SK-N-SH treated with all-trans-retinoic acid at 6 μM for 48 hours (cell line): ENCODE measurements at regions not wholly inside any gene's neighbourhood (a gene's known extent, or its start where the extent isn't known, plus 50 kb on each side); places are given as distances from the start of the nearest gene placed in this dataset.

ENCODE experiments used
- ATAC-seq: fragments of 200-7000 bp; cut with Tn5 transposase; 3 replicates; pipeline ENCODE4 v1.9.1; 2020; ENCODE audit warnings: mild to moderate bottlenecking, moderate library complexity
- ARNTL ChIP-seq: fragments of 450-650 bp; formaldehyde crosslinking; IDR thresholded peaks from 2 replicates; pipeline ENCODE4 v1.5.0; 2020; ENCODE audit warnings: low read depth, mild to moderate bottlenecking, moderate library complexity, borderline replicate concordance
- BACH2 ChIP-seq: fragments of 250-450 bp; sonication (Bioruptor Pico); IDR thresholded peaks from 2 replicates; pipeline ENCODE4 v1.9.0; 2021; ENCODE audit warnings: mild to moderate bottlenecking, borderline replicate concordance
- CSDC2 ChIP-seq: fragments of 250-450 bp; sonication (Bioruptor Pico); IDR thresholded peaks from 2 replicates; pipeline ENCODE4 v1.5.0; 2020; ENCODE audit warnings: mild to moderate bottlenecking, moderate library complexity
- CSRNP3 ChIP-seq: fragments of 250-450 bp; sonication (Bioruptor Pico); IDR thresholded peaks from 2 replicates; pipeline ENCODE4 v1.5.1; 2021; ENCODE audit warnings: mild to moderate bottlenecking, moderate library complexity
- ESRRG ChIP-seq: fragments of 250-450 bp; sonication (Bioruptor Pico); IDR thresholded peaks from 2 replicates; pipeline ENCODE4 v1.6.1; 2021; ENCODE audit warnings: mild to moderate bottlenecking
- GLIS3 ChIP-seq: fragments of 250-450 bp; sonication (Bioruptor Pico); IDR thresholded peaks from 2 replicates; pipeline ENCODE4 v1.5.0; 2020; ENCODE audit warnings: mild to moderate bottlenecking, moderate library complexity
- ISL1 ChIP-seq: fragments of 250-450 bp; sonication (Bioruptor Pico); IDR thresholded peaks from 2 replicates; pipeline ENCODE4 v2.1.2; 2022; ENCODE audit warnings: mild to moderate bottlenecking, moderate library complexity
- OSR1 ChIP-seq: fragments of 250-450 bp; sonication (Bioruptor Pico); IDR thresholded peaks from 2 replicates; pipeline ENCODE4 v1.8.0; 2022; ENCODE audit warnings: moderate library complexity, mild to moderate bottlenecking, inconsistent platforms
- PATZ1 ChIP-seq: fragments of 250-450 bp; sonication (Bioruptor Pico); IDR thresholded peaks from 2 replicates; pipeline ENCODE4 v1.8.0; 2020; ENCODE audit warnings: mild to moderate bottlenecking, moderate library complexity, borderline replicate concordance
- POU6F1 ChIP-seq: fragments of 250-450 bp; sonication (Bioruptor Pico); IDR thresholded peaks from 2 replicates; pipeline ENCODE4 v1.8.0; 2021; ENCODE audit warnings: low read depth, mild to moderate bottlenecking, moderate library complexity, borderline replicate concordance
- RARB ChIP-seq: fragments of 250-450 bp; sonication (Bioruptor Pico); IDR thresholded peaks from 2 replicates; pipeline ENCODE4 v1.8.0; 2021; ENCODE audit warnings: mild to moderate bottlenecking, moderate library complexity
- SNAI2 ChIP-seq: fragments of 250-450 bp; sonication (Bioruptor Pico); IDR thresholded peaks from 2 replicates; pipeline ENCODE4 v1.5.0; 2020; ENCODE audit warnings: mild to moderate bottlenecking, moderate library complexity
- TCF4 ChIP-seq: fragments of 250-450 bp; sonication (Bioruptor Pico); IDR thresholded peaks from 2 replicates; pipeline ENCODE4 v1.8.0; 2021; ENCODE audit warnings: mild to moderate bottlenecking, moderate library complexity, borderline replicate concordance
- TOX ChIP-seq: fragments of 250-450 bp; sonication (Bioruptor Pico); IDR thresholded peaks from 2 replicates; pipeline ENCODE4 v1.8.0; 2021; ENCODE audit warnings: mild to moderate bottlenecking, moderate library complexity, borderline replicate concordance
- TSHZ2 ChIP-seq: fragments of 250-450 bp; sonication (Bioruptor Pico); IDR thresholded peaks from 2 replicates; pipeline ENCODE4 v1.5.0; 2020; ENCODE audit warnings: mild to moderate bottlenecking, moderate library complexity
- ZC3H10 ChIP-seq: fragments of 250-450 bp; sonication (Bioruptor Pico); IDR thresholded peaks from 2 replicates; pipeline ENCODE4 v1.5.1; 2021; ENCODE audit warnings: mild to moderate bottlenecking, moderate library complexity
- ZFP3 ChIP-seq: fragments of 250-450 bp; sonication (Bioruptor Pico); IDR thresholded peaks from 2 replicates; pipeline ENCODE4 v1.5.0; 2020; ENCODE audit warnings: mild to moderate bottlenecking, moderate library complexity
- ZFP30 ChIP-seq: fragments of 450-650 bp; formaldehyde crosslinking; IDR thresholded peaks from 2 replicates; pipeline ENCODE4 v1.5.0; 2022; ENCODE audit warnings: mild to moderate bottlenecking, moderate library complexity
- ZNF565 ChIP-seq: fragments of 450-650 bp; formaldehyde crosslinking; conservative IDR thresholded peaks from 2 replicates; pipeline ENCODE4 v1.5.0; 2020; ENCODE audit warnings: low read depth, mild to moderate bottlenecking, moderate library complexity
- ZNF70 ChIP-seq: fragments of 450-650 bp; formaldehyde crosslinking; IDR thresholded peaks from 2 replicates; pipeline ENCODE4 v1.5.0; 2020; ENCODE audit warnings: mild to moderate bottlenecking, moderate library complexity

- TF ChIP-seq BACH2 (CRISPR knock-in tag) (no peak), OSR1 (CRISPR knock-in tag) (no peak), SNAI2 (CRISPR knock-in tag) (no peak), ZC3H10 (CRISPR knock-in tag) (no peak), ARNTL (no peak), ISL1 (CRISPR knock-in tag) (no peak), POU6F1 (no peak), ZNF70 (CRISPR knock-in tag) (no peak), CSDC2 (CRISPR knock-in tag) (no peak), GLIS3 (CRISPR knock-in tag) (no peak), RARB (CRISPR knock-in tag) (no peak), ZNF565 (CRISPR knock-in tag) (no peak), TCF4 (no peak), ZFP30 (no peak), ZFP3 (no peak)
- ATAC-seq: no peak
These were observed 56.9 kb upstream of the SHH start for GRCh38 chr7:155868955-155869783.

GRCh38 chr7:155867734-155868400, 55.6 kb upstream of the SHH start:
- TF ChIP-seq PATZ1 (no peak), ARNTL (no peak), OSR1 (CRISPR knock-in tag) (no peak), ZC3H10 (CRISPR knock-in tag) (no peak), ZNF565 (CRISPR knock-in tag) (no peak), ZNF70 (CRISPR knock-in tag) (no peak), SNAI2 (CRISPR knock-in tag) (no peak)
- no peak for ATAC-seq

- ATAC-seq: no peak
- TF ChIP-seq ISL1 (CRISPR knock-in tag): no peak
- no peak for TF ChIP-seq TSHZ2 (CRISPR knock-in tag)
- TF ChIP-seq SNAI2 (CRISPR knock-in tag): no peak
- TF ChIP-seq ZNF565 (CRISPR knock-in tag): no peak
- no peak for TF ChIP-seq GLIS3 (CRISPR knock-in tag)
- TF ChIP-seq BACH2 (CRISPR knock-in tag): no peak
- no peak for TF ChIP-seq POU6F1
- TF ChIP-seq RARB (CRISPR knock-in tag): no peak
- no peak for TF ChIP-seq TOX (CRISPR knock-in tag)
- no peak for TF ChIP-seq ESRRG
- TF ChIP-seq ZC3H10 (CRISPR knock-in tag): no peak
- no peak for TF ChIP-seq CSRNP3
- no peak for TF ChIP-seq CSDC2 (CRISPR knock-in tag)
These were observed 55.0 kb upstream of the SHH start for GRCh38 chr7:155867280-155867679.
